ENCODE measurements at regions not wholly inside any gene's neighbourhood (a gene's known extent, or its start where the extent isn't known, plus 50 kb on each side); places are given as distances from the start of the nearest gene placed in this dataset.

GRCh38 chr19:28443361-28443760 lies 769.6 kb downstream of the UQCRFS1 start:
- TF ChIP-seq, protein P1, sequence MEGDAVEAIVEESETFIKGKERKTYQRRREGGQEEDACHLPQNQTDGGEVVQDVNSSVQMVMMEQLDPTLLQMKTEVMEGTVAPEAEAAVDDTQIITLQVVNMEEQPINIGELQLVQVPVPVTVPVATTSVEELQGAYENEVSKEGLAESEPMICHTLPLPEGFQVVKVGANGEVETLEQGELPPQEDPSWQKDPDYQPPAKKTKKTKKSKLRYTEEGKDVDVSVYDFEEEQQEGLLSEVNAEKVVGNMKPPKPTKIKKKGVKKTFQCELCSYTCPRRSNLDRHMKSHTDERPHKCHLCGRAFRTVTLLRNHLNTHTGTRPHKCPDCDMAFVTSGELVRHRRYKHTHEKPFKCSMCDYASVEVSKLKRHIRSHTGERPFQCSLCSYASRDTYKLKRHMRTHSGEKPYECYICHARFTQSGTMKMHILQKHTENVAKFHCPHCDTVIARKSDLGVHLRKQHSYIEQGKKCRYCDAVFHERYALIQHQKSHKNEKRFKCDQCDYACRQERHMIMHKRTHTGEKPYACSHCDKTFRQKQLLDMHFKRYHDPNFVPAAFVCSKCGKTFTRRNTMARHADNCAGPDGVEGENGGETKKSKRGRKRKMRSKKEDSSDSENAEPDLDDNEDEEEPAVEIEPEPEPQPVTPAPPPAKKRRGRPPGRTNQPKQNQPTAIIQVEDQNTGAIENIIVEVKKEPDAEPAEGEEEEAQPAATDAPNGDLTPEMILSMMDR (IDR thresholded peaks at IDR 0.05; ENCODE audit: extremely low read depth in 1 of 2, insufficient read depth in 1 of 2, low read depth in 1 of 2, low read length in 2 of 2) = no peak
- TF ChIP-seq POLR2AphosphoS5 (IDR thresholded peaks at IDR 0.05; ENCODE audit: insufficient read depth, low read depth, low read length) (no peak), GATA2 (IDR thresholded peaks at IDR 0.05; ENCODE audit: insufficient read depth, insufficient read length, low read depth, low read length) (no peak), FOS (IDR thresholded peaks at IDR 0.05; ENCODE audit: borderline replicate concordance, insufficient read depth, low read length) (no peak), MAX (IDR thresholded peaks at IDR 0.05; ENCODE audit: insufficient read depth, insufficient read length) (no peak)

Measured in endothelial cell of umbilical vein (primary cell).